Heart left ventricle (tissue), 16 donors: ENCODE measurements at regions not wholly inside any gene's neighbourhood (a gene's known extent, or its start where the extent isn't known, plus 50 kb on each side); places are given as distances from the start of the nearest gene placed in this dataset.

Experiments used
- ATAC-seq, 4 donors: fragments of 200-7000 bp; cut with Tn5 transposase; one replicate each; pipeline ENCODE4 v1.9.1; 2020 to 2022; ENCODE audit warnings: moderate library complexity in 4 of 4, mild to moderate bottlenecking in 3 of 4, moderate number of reproducible peaks in 1 of 4
- DNase-seq, 5 donors: peaks; one replicate each; pipeline ENCODE4 v3.0.0-alpha.2; 2020
- H3K27ac ChIP-seq, 12 donors: fragments of 200-600 bp; sonication (generic) in 4 of 12; one replicate each; pipeline versions ENCODE4 v1.5.0 to v1.8.0; 2016 to 2022; ENCODE audit warnings: mild to moderate bottlenecking in 2 of 12
- H3K27me3 ChIP-seq, 9 donors: fragments of 200-600 bp; sonication (generic) in 2 of 9; one replicate each; pipeline versions ENCODE4 v1.5.1 to v1.8.0; 2016 to 2022; ENCODE audit warnings: mild to moderate bottlenecking in 3 of 9
- H3K36me3 ChIP-seq, 9 donors: fragments of 200-600 bp; sonication (generic) in 2 of 9; one replicate each; pipeline versions ENCODE4 v1.5.0 to v1.8.0; 2018 to 2022; ENCODE audit warnings: mild to moderate bottlenecking in 2 of 9
- H3K4me1 ChIP-seq, 12 donors: fragments of 200-600 bp; sonication (generic) in 4 of 12; one replicate each; pipeline versions ENCODE4 v1.5.0 to v1.8.0; 2016 to 2022; ENCODE audit warnings: mild to moderate bottlenecking in 3 of 12
- H3K4me3 ChIP-seq, 12 donors: fragments of 200-600 bp; sonication (generic) in 4 of 12; one replicate each; pipeline versions ENCODE4 v1.5.0 to v1.8.0; 2017 to 2022; ENCODE audit warnings: mild to moderate bottlenecking in 9 of 12, moderate library complexity in 4 of 12
- H3K9me3 ChIP-seq, 12 donors: fragments of 200-600 bp; sonication (generic) in 4 of 12; one replicate each; pipeline versions ENCODE4 v1.5.0 to v1.8.0; 2016 to 2022; ENCODE audit warnings: mild to moderate bottlenecking in 1 of 12
- POLR2A ChIP-seq, 2 donors: fragments of 450-650 bp; IDR thresholded peaks; one replicate each; pipeline ENCODE4 v1.6.1; 2017; ENCODE audit warnings: antibody characterized with exemption in 2 of 2, mild to moderate bottlenecking in 2 of 2, moderate library complexity in 2 of 2
- WGBS, 4 donors: extraction: QIAGEN DNeasy Blood & Tissue Kit in 2 of 4; methylation state at CpG; one replicate each; pipeline versions ENCODE4 v1.1.5 to v1.1.7; 2013 to 2018; 5-methylcytosine and 5-hydroxymethylcytosine counted together
- intact Hi-C, 10 donors: fragments of 100-400 bp; cut with DNase I; formaldehyde crosslinking; loops; one replicate each; pipeline versions ENCODE4 v1.11.1 to v1.14.2; 2022
- TF ChIP-seq, protein P1 (sequence below), 12 donors: fragments of 200-600 bp; sonication (generic) in 4 of 12; IDR thresholded peaks; one replicate each; pipeline versions ENCODE4 v1.5.0 to v1.8.0; 2018 to 2022; ENCODE audit warnings: antibody characterized with exemption in 12 of 12, mild to moderate bottlenecking in 5 of 12
- donor health status: ischemic (EF 13 %, LVEDD 7.1; RV severe dilation, severe dysfunction).
- donor health status: healthy with polysubstance abuse.
- donor health status: DM: no; HTN: yes; CAD: no.
- donor health status: DM: no; HTN: no; CAD: no.
- donor health status: ischemic (EF 25% LVEDD 6.9; RV normal size, moderate dysfunction).
- donor health status: ischemic (EF 25% LVEDD 5.7; RV mildly dilated, moderate dysfunction).
- donor health status: healthy.
- donor health status: DM: yes; HTN: yes; CAD: no.
- donor health status: ischemic (EF 35%, LVEDD 5.7; RV mildly dilated, moderate dysfunction).
- donor health status: nonischemic (EF 11% LVEDD 7.7; RV severe dilation, severe dysfunction).
- donor health status: DM: yes; HTN: yes; CAD: no.
- donor health status: PGD.
- donor health status: ischemic (EF 29% LVEDD 5.4; RV normal size, mild dysfunction).
- donor health status: nonischemic (EF 23%, LVEDD 6.1; RV moderate dilation, normal function).

DNA sequence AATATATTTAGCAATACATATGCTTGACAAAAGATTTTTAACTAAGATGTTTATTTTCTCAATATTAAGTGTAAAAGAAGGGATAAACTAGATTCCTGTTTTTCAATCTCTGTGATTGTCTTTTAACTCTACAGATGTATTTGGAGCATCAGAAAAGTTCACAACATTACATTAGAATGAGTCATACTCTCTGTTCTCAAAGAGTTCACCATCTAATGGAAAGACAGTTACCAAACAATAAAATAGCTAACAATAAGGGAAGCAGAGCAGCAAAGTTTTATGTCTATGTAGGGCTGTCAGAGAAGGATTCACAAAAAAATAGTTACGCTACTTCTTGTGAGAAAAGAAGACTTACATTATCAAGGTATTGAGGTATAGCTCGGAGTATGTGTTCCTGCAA is 109.2 kb upstream of the MAP2 start:
- H3K4me1 ChIP-seq: no peaks in the 10 kb centered on the region
- no peak for TF ChIP-seq POLR2A (IDR thresholded peaks at IDR 0.05)
- TF ChIP-seq, protein P1, sequence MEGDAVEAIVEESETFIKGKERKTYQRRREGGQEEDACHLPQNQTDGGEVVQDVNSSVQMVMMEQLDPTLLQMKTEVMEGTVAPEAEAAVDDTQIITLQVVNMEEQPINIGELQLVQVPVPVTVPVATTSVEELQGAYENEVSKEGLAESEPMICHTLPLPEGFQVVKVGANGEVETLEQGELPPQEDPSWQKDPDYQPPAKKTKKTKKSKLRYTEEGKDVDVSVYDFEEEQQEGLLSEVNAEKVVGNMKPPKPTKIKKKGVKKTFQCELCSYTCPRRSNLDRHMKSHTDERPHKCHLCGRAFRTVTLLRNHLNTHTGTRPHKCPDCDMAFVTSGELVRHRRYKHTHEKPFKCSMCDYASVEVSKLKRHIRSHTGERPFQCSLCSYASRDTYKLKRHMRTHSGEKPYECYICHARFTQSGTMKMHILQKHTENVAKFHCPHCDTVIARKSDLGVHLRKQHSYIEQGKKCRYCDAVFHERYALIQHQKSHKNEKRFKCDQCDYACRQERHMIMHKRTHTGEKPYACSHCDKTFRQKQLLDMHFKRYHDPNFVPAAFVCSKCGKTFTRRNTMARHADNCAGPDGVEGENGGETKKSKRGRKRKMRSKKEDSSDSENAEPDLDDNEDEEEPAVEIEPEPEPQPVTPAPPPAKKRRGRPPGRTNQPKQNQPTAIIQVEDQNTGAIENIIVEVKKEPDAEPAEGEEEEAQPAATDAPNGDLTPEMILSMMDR (IDR thresholded peaks at IDR 0.05): no peak
- 83 to 96% (median 93%) methylated on average over 2 of the region's 2 CpGs for WGBS, 4 donors
- H3K27ac ChIP-seq: no peak overlapping the region
- intact Hi-C loops: no loop called here
- no peak overlapping the region for H3K4me3 ChIP-seq
- no peaks in the 10 kb centered on the region for H3K9me3 ChIP-seq
- no peaks in the 10 kb centered on the region for H3K36me3 ChIP-seq
- ATAC-seq (no peak), DNase-seq (no peak)
- peaks cover 0 to 5% (median 0%) of the 10 kb centered on the region in 9 donors for H3K27me3 ChIP-seq

DNA sequence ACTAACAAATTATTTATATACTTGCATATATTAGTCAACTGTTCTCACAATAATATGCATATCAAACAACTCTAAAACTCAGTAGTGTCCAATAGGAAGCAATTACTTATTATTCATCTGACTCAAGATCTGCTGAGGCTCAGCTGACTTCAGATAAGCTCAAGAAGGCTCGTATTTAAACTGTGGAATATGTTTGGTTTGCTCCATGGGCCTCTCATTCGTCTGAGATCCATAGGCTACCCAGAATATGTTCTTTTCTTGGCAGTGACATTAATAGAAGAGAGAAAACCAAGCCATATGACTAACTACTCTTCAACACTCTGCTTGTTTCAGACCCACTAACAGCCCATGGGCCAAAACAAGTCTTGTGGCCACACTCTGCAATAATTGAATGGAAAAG is 107.7 kb upstream of the MAP2 start:
- ATAC-seq: no peak
- Histone ChIP-seq H3K27me3 (peaks cover 0 to 5% (median 0%) of the 10 kb centered on the region in 9 donors), H3K27ac (no peak overlapping the region), H3K4me3 (no peak overlapping the region), H3K4me1 (no peaks in the 10 kb centered on the region), H3K36me3 (no peaks in the 10 kb centered on the region), H3K9me3 (no peaks in the 10 kb centered on the region)
- DNase-seq: no peak
- intact Hi-C loops: no loop called here
- 45 to 58% (median 53%) methylated on average over 2 of the region's 2 CpGs for WGBS, 4 donors
- no peak for TF ChIP-seq POLR2A (IDR thresholded peaks at IDR 0.05)
- TF ChIP-seq, protein P1 (IDR thresholded peaks at IDR 0.05): no peak

DNA sequence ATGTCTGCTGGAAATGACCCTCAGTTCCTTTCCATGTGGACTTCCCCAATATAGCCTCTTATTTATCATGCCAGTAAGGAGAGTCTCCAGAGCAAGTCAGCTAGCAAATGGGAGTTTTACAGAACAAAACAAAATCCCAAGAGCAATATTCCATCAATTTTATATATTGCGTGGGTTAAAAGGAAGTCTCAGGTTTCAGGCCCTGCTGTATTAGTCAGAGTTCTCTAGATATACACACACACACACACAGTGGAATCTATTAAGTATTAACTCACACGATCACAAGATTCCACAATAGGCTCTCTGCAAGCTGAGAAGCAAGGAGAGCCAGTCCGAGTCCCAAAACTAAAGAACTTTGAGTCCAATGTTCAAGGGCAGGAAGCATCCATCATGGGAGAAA is 102.8 kb upstream of the MAP2 start:
- Histone ChIP-seq H3K4me3 (no peak overlapping the region), H3K4me1 (no peaks in the 10 kb centered on the region), H3K27ac (no peak overlapping the region), H3K27me3 (peaks cover 0 to 5% (median 0%) of the 10 kb centered on the region in 9 donors), H3K36me3 (no peaks in the 10 kb centered on the region), H3K9me3 (no peaks in the 10 kb centered on the region)
- no peak for TF ChIP-seq POLR2A (IDR thresholded peaks at IDR 0.05)
- TF ChIP-seq, protein P1 (IDR thresholded peaks at IDR 0.05): no peak
- ATAC-seq: no peak
- no peak for DNase-seq
- intact Hi-C loops: loop anchor here in 2 of 10 donors (5.0 to 10.0 kb wide), 2 partner anchors 916 to 934 kb away; partner anchors contain the start of gene PTH2R (in 1 of the 2)
- 48 to 82% (median 76%) methylated on average over 1 to 3 of the region's 3 CpGs for WGBS, 4 donors

DNA sequence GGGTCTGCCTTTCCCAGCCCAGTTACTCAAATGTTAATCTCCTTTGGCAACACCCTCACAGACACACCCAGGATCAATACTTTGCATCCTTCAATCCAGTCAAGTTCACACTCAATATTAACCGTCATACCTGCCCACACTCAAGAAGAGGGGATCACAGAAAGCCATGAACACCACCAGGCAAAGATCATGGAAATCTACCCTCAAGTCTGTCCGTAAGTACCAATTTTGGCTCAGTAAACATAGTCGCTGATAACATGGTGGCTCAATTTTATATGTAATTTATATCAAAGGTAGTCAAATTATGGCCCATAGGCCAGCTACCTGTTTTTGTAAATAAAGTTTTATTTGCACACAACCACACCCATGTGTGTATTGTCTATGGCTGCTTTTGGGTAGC is 102.3 kb upstream of the MAP2 start:
- ATAC-seq (no peak), DNase-seq (no peak)
- Histone ChIP-seq H3K4me1 (no peaks in the 10 kb centered on the region), H3K27me3 (peaks cover 0 to under 1% (median 0%) of the 10 kb centered on the region in 9 donors), H3K27ac (no peak overlapping the region), H3K4me3 (no peak overlapping the region), H3K36me3 (no peaks in the 10 kb centered on the region), H3K9me3 (no peaks in the 10 kb centered on the region)
- TF ChIP-seq, protein P1 (IDR thresholded peaks at IDR 0.05): no peak
- TF ChIP-seq POLR2A (IDR thresholded peaks at IDR 0.05): no peak
- intact Hi-C loops: loop anchor here in 2 of 10 donors (5.0 to 10.0 kb wide), 2 partner anchors 917 to 934 kb away; partner anchors contain the start of gene PTH2R (in 1 of the 2)
- 86 to 95% (median 93%) methylated on average over 3 of the region's 3 CpGs for WGBS, 4 donors
